Erythroblast (primary cell): ENCODE measurements at regions not wholly inside any gene's neighbourhood (a gene's known extent, or its start where the extent isn't known, plus 50 kb on each side); places are given as distances from the start of the nearest gene placed in this dataset.

ENCODE experiments used
- GATA1 ChIP-seq: IDR thresholded peaks from 2 replicates; pipeline ENCODE4 v1.6.1; 2011; ENCODE audit warnings: low read depth, mild to moderate bottlenecking, control low read depth, low read length, moderate library complexity
- POLR2A ChIP-seq: IDR thresholded peaks from 2 replicates; pipeline ENCODE4 v1.6.1; 2011; ENCODE audit warnings: mild to moderate bottlenecking, low read length

DNA sequence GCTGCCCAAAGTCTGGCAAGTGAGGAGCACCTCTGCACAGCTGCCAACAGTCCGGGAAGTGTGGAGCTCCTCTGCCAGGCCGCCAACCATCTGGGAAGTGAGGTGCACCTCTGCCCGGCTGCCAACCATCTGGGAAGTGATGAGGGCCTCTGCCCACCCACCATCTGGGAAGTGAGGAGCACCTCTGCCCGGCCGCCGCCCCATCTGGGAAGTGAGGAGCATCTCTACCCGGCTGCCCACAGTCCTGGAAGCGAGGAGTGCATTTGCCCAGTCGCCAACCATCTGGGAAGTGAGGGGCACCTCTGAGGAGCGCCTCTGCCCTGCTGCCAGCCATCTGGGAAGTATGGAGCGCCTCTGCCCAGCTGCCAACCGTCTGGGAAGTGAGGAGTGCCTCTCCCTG is 893.7 kb downstream of the TYW1 start:
- no peak for TF ChIP-seq GATA1
- no peak for TF ChIP-seq POLR2A
